Common myeloid progenitor, CD34-positive (primary cell): ENCODE measurements at regions not wholly inside any gene's neighbourhood (a gene's known extent, or its start where the extent isn't known, plus 50 kb on each side); places are given as distances from the start of the nearest gene placed in this dataset.

Source experiments
- CTCF ChIA-PET: fragments of 350-600 bp; sonication (Branson Sonifier 250); formaldehyde crosslinking; loops from one replicate; lab custom pipeline; 2021; ENCODE audit warnings: antibody characterized with exemption; lab: Charles Lee
- POLR2A ChIA-PET: fragments of 350-600 bp; sonication (Branson Sonifier 250); formaldehyde crosslinking; loops from one replicate; lab custom pipeline; 2021; ENCODE audit warnings: antibody characterized with exemption; lab: Charles Lee
- DNase-seq, 3 donors: peaks; one replicate each; pipeline versions ENCODE4 v3.0.0 to v3.0.0-alpha.2; 2013
- H3K27ac ChIP-seq, 2 experiments: 1 replicate in 1 of 2; 2 replicates in 1 of 2; pipeline ENCODE4 v1.7.0; 2013; ENCODE audit warnings: inconsistent platforms in 2 of 2, low read length in 2 of 2, mild to moderate bottlenecking in 2 of 2, low read depth in 1 of 2, moderate library complexity in 1 of 2; ENCODE audit not compliant: severe bottlenecking in 2 of 2, insufficient read depth in 1 of 2, poor library complexity in 1 of 2
- H3K27me3 ChIP-seq, 5 experiments: replicated peaks in 2 of 5; 1 replicate in 3 of 5; 2 replicates in 2 of 5; pipeline versions ENCODE4 v1.6.1 to v1.7.0; 2013; ENCODE audit warnings: low read length in 4 of 5, mild to moderate bottlenecking in 2 of 5, moderate library complexity in 2 of 5, inconsistent platforms in 1 of 5; ENCODE audit not compliant: insufficient read depth in 5 of 5, control insufficient read depth in 4 of 5
- H3K36me3 ChIP-seq, 4 experiments: 1 replicate in 2 of 4; 2 replicates in 2 of 4; pipeline versions ENCODE4 v1.6.1 to v1.7.0; 2013; ENCODE audit warnings: low read length in 3 of 4, control low read depth in 1 of 4, mild to moderate bottlenecking in 1 of 4; ENCODE audit not compliant: control insufficient read depth in 4 of 4, insufficient read depth in 4 of 4
- H3K4me1 ChIP-seq, 4 experiments: 1 replicate in 3 of 4; 2 replicates in 1 of 4; pipeline versions ENCODE4 v1.6.1 to v1.7.1; 2013; ENCODE audit warnings: low read length in 3 of 4, mild to moderate bottlenecking in 3 of 4, control low read depth in 1 of 4, inconsistent platforms in 1 of 4, moderate library complexity in 1 of 4; ENCODE audit not compliant: control insufficient read depth in 4 of 4, insufficient read depth in 4 of 4; ENCODE audit errors: control extremely low read depth in 1 of 4
- H3K4me3 ChIP-seq, 7 experiments: 1 replicate in 4 of 7; 2 replicates in 3 of 7; pipeline versions ENCODE4 v1.5.1 to v1.7.0; 2013; ENCODE audit warnings: mild to moderate bottlenecking in 7 of 7, low read length in 6 of 7, moderate library complexity in 6 of 7, inconsistent platforms in 2 of 7, low read depth in 2 of 7, control low read depth in 1 of 7; ENCODE audit not compliant: insufficient read depth in 4 of 7, control insufficient read depth in 1 of 7; ENCODE audit errors: extremely low read depth in 1 of 7
- H3K9me3 ChIP-seq, 5 experiments: 1 replicate in 4 of 5; 2 replicates in 1 of 5; pipeline versions ENCODE4 v1.6.1 to v1.7.1; 2013; ENCODE audit warnings: low read length in 4 of 5, mild to moderate bottlenecking in 2 of 5, inconsistent platforms in 1 of 5, low read depth in 1 of 5, moderate library complexity in 1 of 5; ENCODE audit not compliant: control insufficient read depth in 4 of 5, insufficient read depth in 2 of 5; ENCODE audit errors: control extremely low read depth in 1 of 5
- WGBS: methylation state at CpG from one replicate; pipeline ENCODE4 v1.1.5; 2013; ENCODE audit not compliant: insufficient coverage; 5-methylcytosine and 5-hydroxymethylcytosine counted together

GRCh38 chr13:111394211-111394922, 73.9 kb downstream of the TEX29 start:
- H3K36me3 ChIP-seq: no peaks in the 10 kb centered on the region
- no peaks in the 10 kb centered on the region for H3K9me3 ChIP-seq
- H3K27me3 ChIP-seq: peaks cover 0 to 10% (median under 1%) of the 10 kb centered on the region in 5 experiments
- no peak for DNase-seq
- CTCF ChIA-PET: no interaction called here
- POLR2A ChIA-PET: no interaction called here
- no peak overlapping the region for H3K4me3 ChIP-seq
- H3K27ac ChIP-seq: no peak overlapping the region
- H3K4me1 ChIP-seq: no peaks in the 10 kb centered on the region
- WGBS: 96% methylated on average over 14 of the region's 14 CpGs

- peaks cover 0 to 21% (median 0%) of the 10 kb centered on the region in 5 experiments for H3K27me3 ChIP-seq
- no peaks in the 10 kb centered on the region for H3K9me3 ChIP-seq
- DNase-seq: no peak
- no peaks in the 10 kb centered on the region for H3K36me3 ChIP-seq
- no peaks in the 10 kb centered on the region for H3K4me1 ChIP-seq
- 99% methylated on average over 6 of the region's 9 CpGs for WGBS
- CTCF ChIA-PET: no interaction called here
- POLR2A ChIA-PET: no interaction called here
- no peak overlapping the region for H3K27ac ChIP-seq
- no peak overlapping the region for H3K4me3 ChIP-seq
These were observed 75.3 kb downstream of the TEX29 start for GRCh38 chr13:111395511-111396393.

- ChIA-PET POLR2A (no interaction called here), CTCF (interaction anchor here (0.9 to 1.4 kb wide), 2 partner anchors 15 to 46 kb away, joined by 3 read pairs; no protein-coding TSS in a partner anchor)
- H3K4me1 ChIP-seq: no peaks in the 10 kb centered on the region
- no peaks in the 10 kb centered on the region for H3K9me3 ChIP-seq
- H3K4me3 ChIP-seq: no peak overlapping the region
- H3K27ac ChIP-seq: no peak overlapping the region
- peaks cover 0 to 21% (median 0%) of the 10 kb centered on the region in 5 experiments for H3K27me3 ChIP-seq
- no peaks in the 10 kb centered on the region for H3K36me3 ChIP-seq
- WGBS: 89% methylated on average over 12 of the region's 12 CpGs
- DNase-seq: no peak
These were observed 76.0 kb downstream of the TEX29 start for GRCh38 chr13:111396457-111396856.

- no peak overlapping the region for H3K4me3 ChIP-seq
- ChIA-PET POLR2A (no interaction called here), CTCF (interaction anchor here (0.9 to 1.4 kb wide), 2 partner anchors 14 to 45 kb away, joined by 3 read pairs; no protein-coding TSS in a partner anchor)
- H3K27ac ChIP-seq: no peak overlapping the region
- DNase-seq: no peak
- no peaks in the 10 kb centered on the region for H3K4me1 ChIP-seq
- WGBS: 96% methylated on average over 21 of the region's 25 CpGs
- no peaks in the 10 kb centered on the region for H3K9me3 ChIP-seq
- H3K27me3 ChIP-seq: peaks cover 0 to 26% (median 0%) of the 10 kb centered on the region in 5 experiments
- no peaks in the 10 kb centered on the region for H3K36me3 ChIP-seq
These were observed 76.9 kb downstream of the TEX29 start for GRCh38 chr13:111397202-111397880.

- peaks cover 0 to 26% (median 0%) of the 10 kb centered on the region in 5 experiments for H3K27me3 ChIP-seq
- POLR2A ChIA-PET: no interaction called here
- CTCF ChIA-PET: interaction anchor here (0.7 kb wide), 1 partner anchor 607 kb away, joined by 3 read pairs; no protein-coding TSS in a partner anchor
- no peaks in the 10 kb centered on the region for H3K9me3 ChIP-seq
- no peaks in the 10 kb centered on the region for H3K36me3 ChIP-seq
- DNase-seq: no peak
- no peak overlapping the region for H3K27ac ChIP-seq
- H3K4me3 ChIP-seq: no peak overlapping the region
- no peaks in the 10 kb centered on the region for H3K4me1 ChIP-seq
- 95% methylated on average over 3 of the region's 3 CpGs for WGBS
These were observed 77.8 kb downstream of the TEX29 start for GRCh38 chr13:111398196-111398595.

- Histone ChIP-seq H3K27ac (no peak overlapping the region), H3K36me3 (no peaks in the 10 kb centered on the region), H3K4me3 (no peak overlapping the region), H3K27me3 (peaks cover 0 to 26% (median 0%) of the 10 kb centered on the region in 5 experiments), H3K4me1 (no peaks in the 10 kb centered on the region), H3K9me3 (no peaks in the 10 kb centered on the region)
- WGBS: 76% methylated on average over 10 of the region's 18 CpGs
- no peak for DNase-seq
- CTCF ChIA-PET: no interaction called here
- POLR2A ChIA-PET: interaction anchor here (0.6 kb wide), 1 partner anchor 118 kb away, joined by 5 read pairs; no protein-coding TSS in a partner anchor
These were observed 78.4 kb downstream of the TEX29 start for GRCh38 chr13:111398715-111399299.
